SK-N-SH treated with all-trans-retinoic acid at 6 μM for 48 hours (cell line): ENCODE measurements at regions not wholly inside any gene's neighbourhood (a gene's known extent, or its start where the extent isn't known, plus 50 kb on each side); places are given as distances from the start of the nearest gene placed in this dataset.

Experiments
- ATAC-seq: fragments of 200-7000 bp; cut with Tn5 transposase; 3 replicates; pipeline ENCODE4 v1.9.1; 2020; ENCODE audit warnings: mild to moderate bottlenecking, moderate library complexity
- ARNTL ChIP-seq: fragments of 450-650 bp; formaldehyde crosslinking; IDR thresholded peaks from 2 replicates; pipeline ENCODE4 v1.5.0; 2020; ENCODE audit warnings: low read depth, mild to moderate bottlenecking, moderate library complexity, borderline replicate concordance
- BACH2 ChIP-seq: fragments of 250-450 bp; sonication (Bioruptor Pico); IDR thresholded peaks from 2 replicates; pipeline ENCODE4 v1.9.0; 2021; ENCODE audit warnings: mild to moderate bottlenecking, borderline replicate concordance
- CSDC2 ChIP-seq: fragments of 250-450 bp; sonication (Bioruptor Pico); IDR thresholded peaks from 2 replicates; pipeline ENCODE4 v1.5.0; 2020; ENCODE audit warnings: mild to moderate bottlenecking, moderate library complexity
- ESRRG ChIP-seq: fragments of 250-450 bp; sonication (Bioruptor Pico); IDR thresholded peaks from 2 replicates; pipeline ENCODE4 v1.6.1; 2021; ENCODE audit warnings: mild to moderate bottlenecking
- GLIS3 ChIP-seq: fragments of 250-450 bp; sonication (Bioruptor Pico); IDR thresholded peaks from 2 replicates; pipeline ENCODE4 v1.5.0; 2020; ENCODE audit warnings: mild to moderate bottlenecking, moderate library complexity
- PPARA ChIP-seq: fragments of 250-450 bp; sonication (Bioruptor Pico); IDR thresholded peaks from 2 replicates; pipeline ENCODE4 v1.5.0; 2020; ENCODE audit warnings: mild to moderate bottlenecking, borderline replicate concordance
- RARB ChIP-seq: fragments of 250-450 bp; sonication (Bioruptor Pico); IDR thresholded peaks from 2 replicates; pipeline ENCODE4 v1.8.0; 2021; ENCODE audit warnings: mild to moderate bottlenecking, moderate library complexity
- SNAI2 ChIP-seq: fragments of 250-450 bp; sonication (Bioruptor Pico); IDR thresholded peaks from 2 replicates; pipeline ENCODE4 v1.5.0; 2020; ENCODE audit warnings: mild to moderate bottlenecking, moderate library complexity
- TCF4 ChIP-seq: fragments of 250-450 bp; sonication (Bioruptor Pico); IDR thresholded peaks from 2 replicates; pipeline ENCODE4 v1.8.0; 2021; ENCODE audit warnings: mild to moderate bottlenecking, moderate library complexity, borderline replicate concordance
- TOX ChIP-seq: fragments of 250-450 bp; sonication (Bioruptor Pico); IDR thresholded peaks from 2 replicates; pipeline ENCODE4 v1.8.0; 2021; ENCODE audit warnings: mild to moderate bottlenecking, moderate library complexity, borderline replicate concordance
- ZFP3 ChIP-seq: fragments of 250-450 bp; sonication (Bioruptor Pico); IDR thresholded peaks from 2 replicates; pipeline ENCODE4 v1.5.0; 2020; ENCODE audit warnings: mild to moderate bottlenecking, moderate library complexity
- ZNF70 ChIP-seq: fragments of 450-650 bp; formaldehyde crosslinking; IDR thresholded peaks from 2 replicates; pipeline ENCODE4 v1.5.0; 2020; ENCODE audit warnings: mild to moderate bottlenecking, moderate library complexity
- ZNF8 ChIP-seq: fragments of 450-650 bp; formaldehyde crosslinking; IDR thresholded peaks from 2 replicates; pipeline ENCODE4 v1.5.0; 2020; ENCODE audit warnings: mild to moderate bottlenecking, moderate library complexity
- TF ChIP-seq, protein P1 (sequence below): fragments of 250-450 bp; sonication (Bioruptor Pico); IDR thresholded peaks from 2 replicates; pipeline ENCODE4 v1.8.0; 2020; ENCODE audit warnings: mild to moderate bottlenecking, moderate library complexity, borderline replicate concordance
- TF ChIP-seq, protein P2 (sequence below): fragments of 250-450 bp; sonication (Bioruptor Pico); IDR thresholded peaks from 2 replicates; pipeline ENCODE4 v1.5.0; 2020; ENCODE audit warnings: mild to moderate bottlenecking, moderate library complexity
- TF ChIP-seq, protein P3 (sequence below): fragments of 250-450 bp; sonication (Bioruptor Pico); IDR thresholded peaks from 2 replicates; pipeline ENCODE4 v1.8.0; 2021; ENCODE audit warnings: low read depth, mild to moderate bottlenecking, moderate library complexity, borderline replicate concordance
- TF ChIP-seq, protein P4 (sequence below): fragments of 250-450 bp; sonication (Bioruptor Pico); IDR thresholded peaks from 2 replicates; pipeline ENCODE4 v1.5.1; 2021; ENCODE audit warnings: mild to moderate bottlenecking, moderate library complexity

DNA sequence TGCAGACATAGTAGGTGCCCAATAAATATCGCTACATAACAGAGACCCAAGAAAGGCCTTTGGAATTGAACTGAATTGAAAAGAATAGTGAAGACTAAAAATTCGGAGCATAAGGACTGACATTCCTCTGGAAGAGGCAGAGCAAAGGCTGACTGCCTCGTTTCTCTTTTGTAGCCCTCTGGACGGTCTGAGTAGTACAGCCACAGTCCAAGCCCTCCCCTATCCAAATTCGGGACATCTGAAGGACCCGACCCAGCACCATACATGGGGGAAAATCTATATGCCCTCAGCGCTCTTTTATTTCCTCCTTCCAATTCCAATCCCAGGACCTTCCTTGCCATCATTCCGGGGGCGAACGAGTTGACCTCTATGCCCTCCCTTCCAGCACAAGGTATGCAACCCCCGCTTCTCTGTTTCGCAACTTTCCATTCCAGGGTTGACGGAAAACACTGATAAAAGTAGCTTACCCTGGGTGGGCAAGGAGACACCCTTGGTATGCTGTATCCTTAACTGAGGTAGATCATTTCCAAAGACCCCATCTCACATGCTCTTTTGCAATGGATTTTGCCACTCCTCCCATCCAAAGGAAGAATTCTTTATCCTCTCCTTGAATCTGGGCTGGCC, 127.4 kb upstream of the MAP1LC3B2 start:
- ATAC-seq = no peak
- no peak for TF ChIP-seq ZNF8 (CRISPR knock-in tag)
- TF ChIP-seq, protein P1, sequence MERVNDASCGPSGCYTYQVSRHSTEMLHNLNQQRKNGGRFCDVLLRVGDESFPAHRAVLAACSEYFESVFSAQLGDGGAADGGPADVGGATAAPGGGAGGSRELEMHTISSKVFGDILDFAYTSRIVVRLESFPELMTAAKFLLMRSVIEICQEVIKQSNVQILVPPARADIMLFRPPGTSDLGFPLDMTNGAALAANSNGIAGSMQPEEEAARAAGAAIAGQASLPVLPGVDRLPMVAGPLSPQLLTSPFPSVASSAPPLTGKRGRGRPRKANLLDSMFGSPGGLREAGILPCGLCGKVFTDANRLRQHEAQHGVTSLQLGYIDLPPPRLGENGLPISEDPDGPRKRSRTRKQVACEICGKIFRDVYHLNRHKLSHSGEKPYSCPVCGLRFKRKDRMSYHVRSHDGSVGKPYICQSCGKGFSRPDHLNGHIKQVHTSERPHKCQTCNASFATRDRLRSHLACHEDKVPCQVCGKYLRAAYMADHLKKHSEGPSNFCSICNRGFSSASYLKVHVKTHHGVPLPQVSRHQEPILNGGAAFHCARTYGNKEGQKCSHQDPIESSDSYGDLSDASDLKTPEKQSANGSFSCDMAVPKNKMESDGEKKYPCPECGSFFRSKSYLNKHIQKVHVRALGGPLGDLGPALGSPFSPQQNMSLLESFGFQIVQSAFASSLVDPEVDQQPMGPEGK (CRISPR knock-in tag) = no peak
- TF ChIP-seq TCF4 = no peak
- no peak for TF ChIP-seq BACH2
- TF ChIP-seq SNAI2 (CRISPR knock-in tag) = no peak
- no peak for TF ChIP-seq PPARA (CRISPR knock-in tag)
- TF ChIP-seq ARNTL (CRISPR knock-in tag) = no peak
- TF ChIP-seq TOX (CRISPR knock-in tag) = no peak
- TF ChIP-seq ESRRG = no peak
- TF ChIP-seq ZNF70 = no peak
- no peak for TF ChIP-seq RARB (CRISPR knock-in tag)
- no peak for TF ChIP-seq CSDC2 (CRISPR knock-in tag)
- TF ChIP-seq GLIS3 (CRISPR knock-in tag) = no peak
- TF ChIP-seq, protein P2, sequence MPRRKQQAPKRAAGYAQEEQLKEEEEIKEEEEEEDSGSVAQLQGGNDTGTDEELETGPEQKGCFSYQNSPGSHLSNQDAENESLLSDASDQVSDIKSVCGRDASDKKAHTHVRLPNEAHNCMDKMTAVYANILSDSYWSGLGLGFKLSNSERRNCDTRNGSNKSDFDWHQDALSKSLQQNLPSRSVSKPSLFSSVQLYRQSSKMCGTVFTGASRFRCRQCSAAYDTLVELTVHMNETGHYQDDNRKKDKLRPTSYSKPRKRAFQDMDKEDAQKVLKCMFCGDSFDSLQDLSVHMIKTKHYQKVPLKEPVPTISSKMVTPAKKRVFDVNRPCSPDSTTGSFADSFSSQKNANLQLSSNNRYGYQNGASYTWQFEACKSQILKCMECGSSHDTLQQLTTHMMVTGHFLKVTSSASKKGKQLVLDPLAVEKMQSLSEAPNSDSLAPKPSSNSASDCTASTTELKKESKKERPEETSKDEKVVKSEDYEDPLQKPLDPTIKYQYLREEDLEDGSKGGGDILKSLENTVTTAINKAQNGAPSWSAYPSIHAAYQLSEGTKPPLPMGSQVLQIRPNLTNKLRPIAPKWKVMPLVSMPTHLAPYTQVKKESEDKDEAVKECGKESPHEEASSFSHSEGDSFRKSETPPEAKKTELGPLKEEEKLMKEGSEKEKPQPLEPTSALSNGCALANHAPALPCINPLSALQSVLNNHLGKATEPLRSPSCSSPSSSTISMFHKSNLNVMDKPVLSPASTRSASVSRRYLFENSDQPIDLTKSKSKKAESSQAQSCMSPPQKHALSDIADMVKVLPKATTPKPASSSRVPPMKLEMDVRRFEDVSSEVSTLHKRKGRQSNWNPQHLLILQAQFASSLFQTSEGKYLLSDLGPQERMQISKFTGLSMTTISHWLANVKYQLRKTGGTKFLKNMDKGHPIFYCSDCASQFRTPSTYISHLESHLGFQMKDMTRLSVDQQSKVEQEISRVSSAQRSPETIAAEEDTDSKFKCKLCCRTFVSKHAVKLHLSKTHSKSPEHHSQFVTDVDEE (CRISPR knock-in tag) = no peak
- TF ChIP-seq, protein P3, sequence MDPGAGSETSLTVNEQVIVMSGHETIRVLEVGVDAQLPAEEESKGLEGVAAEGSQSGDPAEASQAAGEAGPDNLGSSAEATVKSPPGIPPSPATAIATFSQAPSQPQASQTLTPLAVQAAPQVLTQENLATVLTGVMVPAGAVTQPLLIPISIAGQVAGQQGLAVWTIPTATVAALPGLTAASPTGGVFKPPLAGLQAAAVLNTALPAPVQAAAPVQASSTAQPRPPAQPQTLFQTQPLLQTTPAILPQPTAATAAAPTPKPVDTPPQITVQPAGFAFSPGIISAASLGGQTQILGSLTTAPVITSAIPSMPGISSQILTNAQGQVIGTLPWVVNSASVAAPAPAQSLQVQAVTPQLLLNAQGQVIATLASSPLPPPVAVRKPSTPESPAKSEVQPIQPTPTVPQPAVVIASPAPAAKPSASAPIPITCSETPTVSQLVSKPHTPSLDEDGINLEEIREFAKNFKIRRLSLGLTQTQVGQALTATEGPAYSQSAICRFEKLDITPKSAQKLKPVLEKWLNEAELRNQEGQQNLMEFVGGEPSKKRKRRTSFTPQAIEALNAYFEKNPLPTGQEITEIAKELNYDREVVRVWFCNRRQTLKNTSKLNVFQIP (CRISPR knock-in tag) = no peak

DNA sequence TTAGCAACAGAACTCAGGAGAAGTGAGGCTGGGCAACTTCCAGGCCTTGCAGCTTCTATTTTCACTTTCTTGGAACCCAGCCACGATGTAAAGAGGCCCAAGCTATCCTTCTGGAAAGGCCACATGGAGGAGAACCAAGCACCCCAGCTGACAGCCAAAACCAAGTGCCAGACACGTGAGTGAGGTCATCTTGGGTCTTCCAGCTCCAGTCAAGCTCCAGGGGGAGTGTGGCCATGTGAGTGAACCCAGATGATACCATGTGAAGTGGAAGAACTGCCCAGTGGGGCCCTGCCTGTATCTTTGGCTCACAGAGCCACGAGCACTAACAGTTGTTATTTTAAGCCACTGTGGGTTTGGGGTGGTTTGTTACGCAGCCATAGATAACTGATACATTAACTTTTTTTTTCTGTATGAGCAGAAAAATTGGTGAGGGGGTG, 126.8 kb upstream of the MAP1LC3B2 start:
- ATAC-seq = no peak
- TF ChIP-seq ZFP3 (CRISPR knock-in tag) = no peak

DNA sequence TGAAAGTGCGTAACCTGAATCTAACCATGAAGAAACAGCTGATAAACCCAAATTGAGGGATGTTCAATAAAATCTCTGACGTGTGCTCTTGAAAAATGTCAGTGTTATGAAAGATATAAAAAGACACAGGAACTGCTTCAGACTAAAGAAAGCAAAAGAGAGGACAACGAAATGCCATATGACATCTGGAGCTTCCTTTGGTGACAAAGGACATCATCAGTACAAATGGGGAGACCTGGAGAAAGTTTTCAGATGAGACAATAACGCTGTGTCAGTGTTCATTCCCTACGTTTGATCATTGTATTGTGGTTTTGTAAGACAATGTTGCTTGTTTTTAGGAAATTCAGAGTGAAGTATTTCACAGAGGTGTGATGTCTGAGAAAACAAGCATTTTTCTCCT, 125.9 kb upstream of the MAP1LC3B2 start:
- TF ChIP-seq CSDC2 (CRISPR knock-in tag) (no peak), ESRRG (no peak), PPARA (CRISPR knock-in tag) (no peak), TCF4 (no peak), RARB (CRISPR knock-in tag) (no peak), ZNF8 (CRISPR knock-in tag) (no peak), GLIS3 (CRISPR knock-in tag) (no peak)
- TF ChIP-seq, protein P2 (CRISPR knock-in tag) = no peak
- TF ChIP-seq, protein P3 (CRISPR knock-in tag) = no peak
- TF ChIP-seq, protein P4, sequence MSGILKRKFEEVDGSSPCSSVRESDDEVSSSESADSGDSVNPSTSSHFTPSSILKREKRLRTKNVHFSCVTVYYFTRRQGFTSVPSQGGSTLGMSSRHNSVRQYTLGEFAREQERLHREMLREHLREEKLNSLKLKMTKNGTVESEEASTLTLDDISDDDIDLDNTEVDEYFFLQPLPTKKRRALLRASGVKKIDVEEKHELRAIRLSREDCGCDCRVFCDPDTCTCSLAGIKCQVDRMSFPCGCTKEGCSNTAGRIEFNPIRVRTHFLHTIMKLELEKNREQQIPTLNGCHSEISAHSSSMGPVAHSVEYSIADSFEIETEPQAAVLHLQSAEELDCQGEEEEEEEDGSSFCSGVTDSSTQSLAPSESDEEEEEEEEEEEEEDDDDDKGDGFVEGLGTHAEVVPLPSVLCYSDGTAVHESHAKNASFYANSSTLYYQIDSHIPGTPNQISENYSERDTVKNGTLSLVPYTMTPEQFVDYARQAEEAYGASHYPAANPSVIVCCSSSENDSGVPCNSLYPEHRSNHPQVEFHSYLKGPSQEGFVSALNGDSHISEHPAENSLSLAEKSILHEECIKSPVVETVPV (CRISPR knock-in tag) = no peak
- no peak for ATAC-seq
